GM18951 (cell line): ENCODE measurements at regions not wholly inside any gene's neighbourhood (a gene's known extent, or its start where the extent isn't known, plus 50 kb on each side); places are given as distances from the start of the nearest gene placed in this dataset.

ENCODE experiments used
- POLR2A ChIP-seq: IDR thresholded peaks from 4 replicates; pipeline ENCODE4 v1.6.1; 2011; ENCODE audit warnings: mild to moderate bottlenecking; ENCODE audit not compliant: insufficient read length, insufficient read depth; ENCODE audit errors: extremely low read depth
- in situ Hi-C: fragments of 300-500 bp; cut with MboI; formaldehyde crosslinking; loops from one replicate; pipeline ENCODE4 v1.12.0; 2022; ENCODE audit warnings: low sequenced_read_pairs, mixed read lengths, inconsistent platforms; ENCODE audit not compliant: unreplicated experiment

DNA sequence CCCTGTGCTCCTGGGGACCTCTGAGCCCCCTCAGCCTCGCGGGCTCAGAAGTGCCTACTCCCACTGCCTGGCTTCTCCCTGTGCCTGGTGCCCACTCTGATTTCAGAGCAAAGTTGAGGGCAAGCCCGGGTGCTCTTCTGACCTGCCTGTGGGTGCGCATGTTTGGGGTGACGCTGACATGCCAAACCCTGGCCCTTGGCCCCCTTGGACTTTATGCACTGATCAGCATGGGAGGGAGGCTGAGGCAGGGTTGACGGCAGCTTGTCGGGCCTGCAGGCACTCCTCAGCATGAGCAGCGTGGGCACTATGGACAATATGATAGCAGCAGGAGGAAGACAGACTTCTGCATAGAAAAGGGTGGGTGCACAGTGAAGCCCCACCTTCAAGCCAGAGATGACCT is 279.3 kb upstream of the KLF12 start:
- TF ChIP-seq POLR2A: no peak

DNA sequence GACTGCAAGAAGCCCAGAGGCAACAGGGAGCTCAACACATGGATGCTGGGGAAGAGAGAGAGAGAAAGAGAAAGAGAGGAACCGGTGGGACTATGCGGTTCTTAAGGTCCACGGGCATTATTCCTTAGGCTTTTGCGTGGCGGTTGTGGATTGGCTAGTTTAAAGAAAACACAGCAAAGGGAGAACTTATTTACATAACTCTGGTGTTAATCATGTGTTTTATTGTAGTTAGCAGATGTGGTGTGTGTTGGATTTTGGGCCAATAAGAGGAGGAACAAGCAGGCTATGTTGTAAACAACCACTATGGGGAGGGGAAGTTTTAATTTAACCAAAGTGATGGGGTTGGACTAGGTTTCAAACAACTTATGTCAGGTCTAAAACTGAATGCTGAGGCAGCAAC is 275.3 kb upstream of the KLF12 start:
- in situ Hi-C loops: no loop called here
- no peak for TF ChIP-seq POLR2A

More for the DNA sequence above, 279.3 kb upstream of the KLF12 start:
- in situ Hi-C loops: no loop called here

DNA sequence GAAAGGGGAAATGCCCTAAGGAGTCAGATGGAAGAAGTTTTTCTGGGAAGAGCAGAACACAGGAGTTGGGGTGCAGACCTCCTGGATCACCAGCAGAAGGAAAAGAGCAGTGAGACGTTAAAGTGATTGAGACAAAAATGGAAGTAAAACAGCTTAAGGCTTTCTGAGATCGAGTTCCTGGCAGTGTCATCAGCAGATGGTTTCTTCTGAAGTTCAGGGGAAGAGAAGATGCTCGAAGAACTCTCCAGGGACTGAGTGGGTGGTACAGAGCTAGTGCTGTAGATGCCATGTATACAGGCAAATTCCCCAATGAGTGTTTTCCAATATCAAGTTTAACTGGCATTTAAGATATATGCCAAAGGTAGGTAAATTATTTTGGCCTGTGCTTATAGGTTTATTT is 272.2 kb upstream of the KLF12 start:
- TF ChIP-seq POLR2A: no peak

DNA sequence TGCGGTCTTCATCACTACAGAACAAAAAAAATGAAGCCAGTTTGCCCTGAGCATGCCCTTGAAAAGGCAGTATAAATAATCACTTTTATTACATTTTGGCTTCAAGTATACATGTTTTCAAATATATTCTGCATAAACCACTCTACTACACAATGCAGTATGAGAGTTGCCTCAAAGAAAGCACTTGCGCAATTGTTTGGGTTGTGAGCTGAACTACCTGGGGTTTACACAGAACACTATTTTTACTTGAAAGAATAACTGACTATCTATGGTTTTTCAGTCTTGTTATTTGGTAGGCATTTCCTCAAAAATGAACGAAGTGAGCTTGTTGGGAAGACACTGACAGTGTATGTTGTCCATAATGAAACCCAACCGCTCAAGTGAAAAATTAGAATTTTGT is 264.4 kb upstream of the KLF12 start:
- in situ Hi-C loops: no loop called here
- TF ChIP-seq POLR2A: no peak

More for the DNA sequence above, 272.2 kb upstream of the KLF12 start:
- in situ Hi-C loops: no loop called here

DNA sequence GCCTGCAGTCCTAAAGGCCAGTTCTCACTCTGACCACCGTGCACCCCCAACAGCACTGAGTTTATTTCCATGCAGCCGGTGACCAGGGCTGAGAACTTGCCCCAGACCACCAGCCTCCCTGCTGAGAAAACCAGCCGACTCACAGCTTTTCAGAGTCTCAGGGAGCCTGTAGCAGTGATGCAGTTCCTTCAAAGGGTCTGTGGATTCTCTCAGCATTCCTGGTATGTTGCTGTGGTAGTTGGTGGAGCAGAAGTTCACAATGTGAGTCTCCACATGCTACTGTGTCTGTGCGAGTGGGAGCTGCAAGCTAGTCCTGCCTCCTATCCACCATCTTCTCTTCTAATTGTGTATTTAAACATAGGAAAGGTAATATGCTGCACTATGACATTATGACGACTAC is 254.9 kb upstream of the KLF12 start:
- TF ChIP-seq POLR2A: no peak

DNA sequence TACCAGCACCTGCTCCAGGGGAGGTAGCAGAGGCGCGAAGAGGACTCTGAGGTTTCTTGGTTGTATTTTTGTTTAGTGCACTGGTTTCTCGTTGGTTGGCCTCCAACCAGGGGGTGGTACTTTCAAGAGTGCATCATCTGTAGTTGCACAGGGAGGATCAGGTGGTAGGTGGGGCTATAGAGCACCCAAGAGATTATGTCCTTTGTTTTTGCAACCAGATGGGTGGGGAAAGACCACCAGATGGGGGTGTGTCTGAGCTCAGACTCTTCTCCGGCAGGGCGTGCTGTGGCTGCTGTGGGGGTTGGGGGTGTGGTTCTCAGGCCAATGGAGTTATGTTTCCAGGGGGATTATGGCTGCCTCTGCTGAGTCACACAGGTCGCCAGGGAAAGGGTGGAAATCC is 254.4 kb upstream of the KLF12 start:
- in situ Hi-C loops: no loop called here
- no peak for TF ChIP-seq POLR2A

More for the DNA sequence above, 254.9 kb upstream of the KLF12 start:
- in situ Hi-C loops: no loop called here

DNA sequence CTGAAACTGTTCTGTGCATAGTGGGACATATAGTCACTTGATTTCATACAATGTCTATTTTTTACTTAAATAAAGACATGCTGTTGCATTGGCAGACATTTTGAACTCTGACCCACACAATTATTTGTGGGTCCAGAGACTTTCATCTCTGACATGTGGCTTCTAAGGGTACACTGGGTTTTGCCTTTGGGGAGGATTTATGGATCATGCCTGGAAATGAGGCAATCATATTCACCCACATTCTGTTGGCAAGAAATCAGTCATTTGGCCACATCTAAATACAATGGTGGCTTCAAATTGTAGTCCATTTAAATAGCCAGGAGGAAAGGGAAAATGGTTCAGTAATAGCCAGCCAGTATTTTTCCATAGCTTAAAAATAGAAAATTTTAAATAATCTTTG is 238.3 kb upstream of the KLF12 start:
- no peak for TF ChIP-seq POLR2A
- in situ Hi-C loops: no loop called here

DNA sequence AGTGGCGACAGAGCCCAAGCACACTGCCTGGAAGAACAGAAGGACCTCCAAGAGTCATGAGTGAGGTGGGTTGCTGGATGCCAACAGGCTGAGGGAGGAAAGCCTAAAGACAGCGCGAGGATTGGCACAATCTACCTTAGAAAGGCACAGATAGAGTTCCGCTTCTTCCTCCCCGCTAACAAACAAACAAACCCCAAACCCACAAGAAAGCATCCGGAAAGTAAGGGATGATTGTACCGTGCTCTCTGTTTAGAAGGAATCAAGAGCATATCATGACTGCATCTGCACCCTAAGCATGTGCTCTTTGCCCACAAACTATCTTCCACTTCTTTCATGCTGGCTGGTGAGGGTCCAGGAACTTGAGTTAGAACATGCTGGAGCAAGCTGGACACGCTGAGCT is 233.0 kb upstream of the KLF12 start:
- TF ChIP-seq POLR2A: no peak
- in situ Hi-C loops: no loop called here

DNA sequence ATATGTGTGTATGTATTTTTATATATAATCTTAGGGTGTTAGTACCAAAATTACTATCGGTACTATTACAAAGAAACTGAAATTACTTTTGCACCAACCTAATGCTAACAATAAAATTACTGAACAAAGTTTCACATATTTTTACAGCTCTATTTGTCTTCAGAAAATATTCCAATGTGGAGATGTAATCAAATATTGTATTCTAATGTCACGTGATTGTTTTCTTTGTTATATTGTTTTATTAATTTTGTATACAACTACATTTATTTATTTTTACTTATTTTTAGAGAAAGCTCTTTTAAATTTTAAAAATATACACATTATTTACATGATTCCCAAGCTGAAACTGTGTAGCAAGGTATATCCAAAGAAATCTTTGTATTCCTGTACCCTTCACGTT is 227.1 kb upstream of the KLF12 start:
- in situ Hi-C loops: no loop called here

DNA sequence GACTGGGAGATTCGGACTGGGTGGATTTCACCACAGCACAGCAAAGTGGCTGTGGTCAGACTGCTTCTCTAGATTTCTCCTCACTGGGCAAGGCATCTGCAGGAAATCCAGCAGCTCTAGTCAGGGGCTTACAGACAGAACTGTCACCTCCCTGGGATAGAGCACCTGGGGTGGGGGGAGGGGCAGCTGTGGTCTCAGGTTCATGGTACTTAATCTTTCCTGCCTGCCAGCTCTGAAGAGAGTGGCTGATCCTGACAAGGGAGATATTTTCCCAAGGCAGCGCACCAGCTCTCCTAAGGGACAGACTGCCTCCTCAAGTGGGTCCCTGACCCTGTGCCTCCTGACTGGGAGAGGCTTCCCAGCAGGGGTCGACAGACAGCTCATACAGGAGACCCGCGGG is 212.8 kb upstream of the KLF12 start:
- in situ Hi-C loops: no loop called here
- no peak for TF ChIP-seq POLR2A

More for the DNA sequence above, 227.1 kb upstream of the KLF12 start:
- TF ChIP-seq POLR2A: no peak

DNA sequence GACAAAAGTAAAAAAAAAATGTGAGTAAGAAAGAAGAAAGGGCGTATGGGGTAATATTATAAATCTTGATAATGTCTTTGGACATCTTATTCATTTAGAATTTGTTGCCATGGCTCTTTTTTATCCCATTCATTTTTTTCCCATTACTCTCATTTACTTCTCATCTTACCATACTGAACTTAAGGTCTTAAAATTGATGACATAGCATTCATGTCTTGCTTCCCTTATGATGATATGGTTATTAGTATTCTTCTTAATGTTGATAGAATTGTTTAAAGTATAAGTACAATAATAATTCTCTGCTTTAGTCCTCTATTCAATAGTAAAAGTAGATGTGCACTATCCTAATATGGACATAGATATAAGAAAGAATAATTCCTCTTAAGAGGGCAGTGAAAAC is 204.1 kb upstream of the KLF12 start:
- no peak for TF ChIP-seq POLR2A
- in situ Hi-C loops: no loop called here

DNA sequence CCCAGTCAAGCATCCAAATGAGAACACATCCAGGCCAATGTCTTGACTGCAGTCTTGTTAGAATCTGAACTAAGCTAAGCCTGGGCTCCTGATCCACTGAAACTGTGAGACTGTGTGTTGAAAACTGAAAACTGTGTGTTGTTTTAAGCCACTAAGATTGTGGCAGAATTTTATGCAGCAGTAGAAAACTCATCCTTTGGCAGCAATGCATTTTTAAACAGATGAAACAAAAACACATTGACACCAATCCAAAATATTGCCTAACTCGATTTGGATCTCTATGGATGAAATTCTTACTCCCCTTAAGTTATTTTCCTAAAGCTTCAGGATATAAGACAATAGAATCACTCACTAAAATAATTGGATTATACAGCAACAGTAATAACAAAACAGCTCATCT is 202.3 kb upstream of the KLF12 start:
- TF ChIP-seq POLR2A: no peak
- in situ Hi-C loops: no loop called here

DNA sequence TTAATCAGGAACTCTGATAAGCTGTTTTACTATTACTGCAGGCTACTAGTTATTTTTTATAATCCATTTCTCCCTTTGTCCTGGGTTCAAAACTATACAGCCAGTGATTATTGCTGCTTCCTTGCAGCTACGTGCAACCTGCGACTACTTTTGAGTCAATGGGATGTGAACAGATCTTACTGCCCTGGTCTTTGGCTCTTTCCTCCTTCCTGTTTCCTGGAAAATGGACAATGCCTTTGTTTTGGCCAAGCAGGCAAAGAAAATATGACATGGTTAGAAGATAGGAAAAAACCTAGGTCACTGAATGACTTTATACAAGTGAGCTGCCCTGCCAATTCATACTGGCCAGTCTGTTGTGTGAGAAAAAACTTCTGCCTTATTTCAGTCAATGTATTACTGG is 201.2 kb upstream of the KLF12 start:
- TF ChIP-seq POLR2A: no peak
- in situ Hi-C loops: no loop called here

DNA sequence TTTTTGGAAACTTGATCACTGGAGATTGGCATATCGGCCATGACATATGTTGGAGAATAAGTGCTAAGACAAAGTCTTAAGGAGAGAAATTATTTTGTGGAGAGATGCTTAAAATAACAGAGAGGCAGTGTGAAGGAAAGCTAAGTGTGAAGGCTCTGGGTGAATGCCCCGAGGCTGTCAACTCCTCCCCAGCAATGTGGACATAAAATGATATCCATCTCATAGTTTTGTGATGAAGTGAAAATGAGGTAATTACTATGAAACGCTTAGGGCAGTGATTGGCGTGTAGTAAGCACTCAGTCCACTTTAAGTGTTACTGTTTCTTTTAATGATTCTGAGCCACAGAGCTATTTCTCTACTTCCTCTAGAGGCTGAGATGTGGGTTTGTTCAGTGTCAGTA is 195.8 kb upstream of the KLF12 start:
- no peak for TF ChIP-seq POLR2A
- in situ Hi-C loops: no loop called here

DNA sequence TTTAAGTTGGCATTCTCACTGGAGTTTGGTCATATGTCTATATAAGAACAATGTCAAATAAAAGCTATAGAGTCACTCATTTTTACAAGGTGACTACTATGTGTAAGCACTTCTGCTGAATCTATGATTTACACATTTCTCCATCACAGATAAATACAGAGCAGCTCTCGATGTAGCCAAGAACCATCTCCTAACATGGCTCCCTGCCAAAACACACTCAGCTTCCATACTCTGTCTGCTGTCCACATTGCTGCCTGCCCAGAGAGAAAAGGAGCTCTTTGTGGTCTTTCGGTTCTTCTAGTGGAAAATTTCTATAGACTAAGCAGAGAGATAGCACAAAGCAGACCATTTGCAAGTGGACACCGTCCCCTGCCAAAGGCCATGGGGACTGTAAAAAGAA is 190.9 kb upstream of the KLF12 start:
- in situ Hi-C loops: no loop called here
- TF ChIP-seq POLR2A: no peak
